Fibroblast of villous mesenchyme (primary cell): ENCODE measurements at regions not wholly inside any gene's neighbourhood (a gene's known extent, or its start where the extent isn't known, plus 50 kb on each side); places are given as distances from the start of the nearest gene placed in this dataset.

ENCODE experiments used
- DNase-seq: peaks from one replicate; pipeline ENCODE4 v3.0.0-alpha.2; 2010; ENCODE audit warnings: low read depth
- H3K4me3 ChIP-seq: 2 replicates; pipeline ENCODE4 v1.5.1; 2011; ENCODE audit warnings: low read depth, mild to moderate bottlenecking, low read length
- TF ChIP-seq, protein P1 (sequence below): IDR thresholded peaks from 2 replicates; pipeline ENCODE4 v1.5.1; 2012; ENCODE audit warnings: low read depth, mild to moderate bottlenecking, low read length; ENCODE audit not compliant: insufficient read depth

DNA sequence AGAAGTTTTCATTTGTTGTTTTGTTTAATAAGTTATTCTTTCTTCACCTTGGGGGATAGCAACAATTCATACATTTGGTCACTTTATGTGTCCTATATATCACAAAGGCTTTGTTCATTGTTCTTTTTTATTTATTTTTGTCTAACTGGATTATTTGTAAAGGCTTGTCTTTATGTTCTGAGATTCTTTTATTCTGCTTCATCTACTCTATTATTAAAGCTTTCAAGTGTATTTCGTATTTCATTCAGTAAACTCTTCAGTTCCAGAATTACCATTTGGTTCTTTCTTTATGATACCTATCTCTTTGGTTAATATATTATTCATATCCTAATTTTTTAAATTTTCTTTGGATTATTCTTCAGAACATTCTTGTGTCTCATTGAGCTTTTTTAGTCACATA lies 942.9 kb downstream of the ANKRD7 start:
- no peak for DNase-seq
- TF ChIP-seq, protein P1, sequence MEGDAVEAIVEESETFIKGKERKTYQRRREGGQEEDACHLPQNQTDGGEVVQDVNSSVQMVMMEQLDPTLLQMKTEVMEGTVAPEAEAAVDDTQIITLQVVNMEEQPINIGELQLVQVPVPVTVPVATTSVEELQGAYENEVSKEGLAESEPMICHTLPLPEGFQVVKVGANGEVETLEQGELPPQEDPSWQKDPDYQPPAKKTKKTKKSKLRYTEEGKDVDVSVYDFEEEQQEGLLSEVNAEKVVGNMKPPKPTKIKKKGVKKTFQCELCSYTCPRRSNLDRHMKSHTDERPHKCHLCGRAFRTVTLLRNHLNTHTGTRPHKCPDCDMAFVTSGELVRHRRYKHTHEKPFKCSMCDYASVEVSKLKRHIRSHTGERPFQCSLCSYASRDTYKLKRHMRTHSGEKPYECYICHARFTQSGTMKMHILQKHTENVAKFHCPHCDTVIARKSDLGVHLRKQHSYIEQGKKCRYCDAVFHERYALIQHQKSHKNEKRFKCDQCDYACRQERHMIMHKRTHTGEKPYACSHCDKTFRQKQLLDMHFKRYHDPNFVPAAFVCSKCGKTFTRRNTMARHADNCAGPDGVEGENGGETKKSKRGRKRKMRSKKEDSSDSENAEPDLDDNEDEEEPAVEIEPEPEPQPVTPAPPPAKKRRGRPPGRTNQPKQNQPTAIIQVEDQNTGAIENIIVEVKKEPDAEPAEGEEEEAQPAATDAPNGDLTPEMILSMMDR, result no peak
- H3K4me3 ChIP-seq, result no peak overlapping the region

DNA sequence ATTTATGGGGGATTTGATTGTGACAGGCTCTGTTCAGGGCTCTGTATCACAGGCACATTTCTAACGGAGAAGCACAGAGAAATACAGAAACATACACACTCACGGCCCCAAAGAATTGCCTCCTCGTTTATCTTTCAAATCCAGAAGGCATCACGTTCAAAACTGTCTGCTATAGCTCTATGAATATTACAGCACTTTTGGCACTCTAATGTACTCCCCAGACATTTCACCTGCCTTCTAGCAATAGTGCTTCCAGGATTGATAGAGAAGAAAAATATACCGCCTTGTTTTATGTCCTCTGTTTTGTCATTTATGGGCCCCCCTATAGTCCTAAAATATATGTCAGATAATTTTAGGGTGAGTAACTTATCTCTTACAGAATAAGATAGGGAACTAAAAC lies 947.5 kb downstream of the ANKRD7 start:
- DNase-seq, result no peak
- TF ChIP-seq, protein P1, result no peak
- no peak overlapping the region for H3K4me3 ChIP-seq

DNA sequence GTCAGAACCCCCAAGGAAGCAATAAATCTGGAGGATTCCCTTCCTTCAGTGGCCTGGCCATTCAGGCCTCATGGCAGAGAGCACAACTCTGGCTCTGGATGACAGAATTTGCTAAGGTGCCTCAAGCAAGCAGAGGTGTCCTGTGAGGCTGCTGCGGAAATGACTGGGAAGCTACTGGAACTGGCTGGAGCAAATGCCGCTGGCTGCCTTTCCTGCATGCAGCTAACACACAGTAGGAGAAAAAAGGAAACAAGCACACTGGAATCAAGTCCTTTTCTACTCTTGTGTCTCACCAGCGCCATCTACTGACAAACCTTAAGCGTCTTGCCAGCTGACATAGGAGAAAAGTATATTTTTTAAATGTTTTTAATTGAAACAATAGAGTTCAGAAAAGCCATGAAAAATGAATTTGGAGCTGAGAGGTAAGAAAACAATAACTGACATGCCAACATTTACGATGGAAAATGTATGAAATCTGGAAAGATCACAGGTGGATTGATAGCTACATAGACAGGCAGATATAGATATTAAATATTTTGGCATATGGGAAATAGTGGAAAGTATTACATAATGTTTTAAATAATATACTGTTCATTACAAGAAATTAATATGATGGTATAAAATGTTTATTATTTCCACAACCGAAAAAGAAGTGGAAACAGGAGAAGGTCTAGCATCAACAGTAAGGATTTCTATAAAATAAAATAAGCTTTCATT lies 951.6 kb downstream of the ANKRD7 start:
- H3K4me3 ChIP-seq, result no peak overlapping the region
- peak; percentile 61 for DNase-seq
- TF ChIP-seq, protein P1, result peak; percentile 70

DNA sequence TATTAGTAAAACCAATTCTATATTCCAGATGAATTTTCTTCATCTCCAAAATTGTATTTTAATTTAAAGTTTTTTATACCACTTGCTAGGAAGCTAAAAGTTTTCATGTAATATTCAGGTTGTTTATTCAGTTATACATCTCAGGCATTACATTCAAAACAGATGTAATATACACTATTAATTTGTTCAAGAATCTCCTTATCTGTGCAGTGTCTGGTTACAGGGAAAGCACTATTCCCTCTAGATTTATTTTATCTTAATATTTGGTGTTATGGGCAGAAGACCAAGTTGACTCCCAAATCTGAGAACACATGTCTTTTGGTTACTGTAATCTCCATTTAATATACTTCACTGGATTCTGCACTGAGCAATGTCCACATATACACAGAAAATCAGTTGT lies 953.4 kb downstream of the ANKRD7 start:
- no peak for DNase-seq
- TF ChIP-seq, protein P1, result no peak
- no peak overlapping the region for H3K4me3 ChIP-seq

DNA sequence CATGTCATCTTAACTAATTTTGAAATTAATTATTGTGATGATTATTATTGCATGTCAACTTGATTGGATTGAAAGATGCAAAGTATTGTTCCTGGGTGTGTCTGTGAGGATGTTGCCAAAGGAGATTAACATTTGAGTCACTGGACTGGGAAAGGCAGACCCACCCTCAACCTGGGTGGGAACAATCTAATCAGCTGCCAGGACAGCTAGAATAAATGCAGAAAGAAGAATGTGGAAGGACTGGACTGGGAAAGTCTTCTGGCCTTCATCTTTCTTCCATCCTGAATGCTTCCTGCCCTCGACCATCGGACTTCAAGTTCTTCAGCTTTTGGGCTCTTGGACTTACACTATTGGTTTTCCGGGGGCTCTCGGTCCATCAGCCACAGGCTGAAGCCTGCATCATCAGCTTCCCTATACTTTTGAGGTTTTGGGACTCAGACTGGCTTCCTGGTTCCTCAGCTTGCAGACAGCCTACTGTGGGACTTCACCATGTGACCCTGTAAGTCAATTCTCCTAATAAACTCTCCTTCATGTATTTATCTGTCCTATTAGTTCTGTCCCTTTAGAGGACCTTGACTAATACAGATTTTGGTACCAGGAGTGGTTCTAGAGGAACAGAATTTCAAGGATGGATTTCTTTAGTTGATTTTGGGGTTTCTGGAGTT lies 959.8 kb downstream of the ANKRD7 start:
- TF ChIP-seq, protein P1, result no peak
- no peak for DNase-seq
- H3K4me3 ChIP-seq, result no peak overlapping the region

DNA sequence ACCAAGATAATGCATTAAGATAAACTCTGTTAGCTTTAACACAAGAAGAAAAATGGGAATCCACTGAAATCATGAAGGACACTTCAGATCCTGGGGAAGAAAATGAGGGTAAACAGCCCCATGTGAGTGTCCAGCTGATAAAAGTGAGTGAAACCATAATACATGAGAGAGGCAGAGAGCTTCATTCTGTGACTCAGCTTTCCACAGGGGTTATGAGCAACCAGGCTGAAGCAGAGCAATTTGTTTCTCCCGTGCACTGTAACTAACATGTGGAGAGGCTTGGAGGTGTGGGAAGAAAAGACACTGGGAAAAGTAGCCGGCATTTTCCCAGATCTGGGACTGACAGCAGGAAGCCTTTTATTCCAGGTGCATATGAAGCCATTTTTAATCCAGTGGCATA lies 971.7 kb downstream of the ANKRD7 start:
- no peak overlapping the region for H3K4me3 ChIP-seq
- DNase-seq, result no peak
- TF ChIP-seq, protein P1, result no peak
